Skeletal muscle tissue (tissue), 3 donors: ENCODE measurements at regions not wholly inside any gene's neighbourhood (a gene's known extent, or its start where the extent isn't known, plus 50 kb on each side); places are given as distances from the start of the nearest gene placed in this dataset.

Experiments
- H3K27ac ChIP-seq: one replicate; pipeline ENCODE4 v1.7.0; 2013; ENCODE audit warnings: mild to moderate bottlenecking, low read depth, low read length, inconsistent platforms
- H3K27me3 ChIP-seq, 3 donors: one replicate each; pipeline ENCODE4 v1.7.0; 2013; ENCODE audit warnings: low read length in 3 of 3; ENCODE audit not compliant: control insufficient read depth in 3 of 3, insufficient read depth in 3 of 3
- H3K36me3 ChIP-seq, 3 donors: one replicate each; pipeline ENCODE4 v1.7.0; 2013; ENCODE audit warnings: low read length in 3 of 3; ENCODE audit not compliant: control insufficient read depth in 3 of 3, insufficient read depth in 3 of 3
- H3K4me1 ChIP-seq, 3 donors: one replicate each; pipeline ENCODE4 v1.7.0; 2013; ENCODE audit warnings: low read length in 3 of 3, mild to moderate bottlenecking in 3 of 3; ENCODE audit not compliant: control insufficient read depth in 3 of 3, insufficient read depth in 3 of 3
- H3K4me3 ChIP-seq, 3 donors: one replicate each; pipeline ENCODE4 v1.7.0; 2013; ENCODE audit warnings: low read length in 3 of 3
- H3K9ac ChIP-seq, 3 donors: one replicate each; pipeline ENCODE4 v1.7.0; 2013; ENCODE audit warnings: low read length in 3 of 3, mild to moderate bottlenecking in 3 of 3, moderate library complexity in 2 of 3, low read depth in 1 of 3
- H3K9me3 ChIP-seq, 3 donors: one replicate each; pipeline ENCODE4 v1.7.0; 2013; ENCODE audit warnings: low read length in 3 of 3; ENCODE audit not compliant: control insufficient read depth in 3 of 3
- donor health status: Osteomylitis.

DNA sequence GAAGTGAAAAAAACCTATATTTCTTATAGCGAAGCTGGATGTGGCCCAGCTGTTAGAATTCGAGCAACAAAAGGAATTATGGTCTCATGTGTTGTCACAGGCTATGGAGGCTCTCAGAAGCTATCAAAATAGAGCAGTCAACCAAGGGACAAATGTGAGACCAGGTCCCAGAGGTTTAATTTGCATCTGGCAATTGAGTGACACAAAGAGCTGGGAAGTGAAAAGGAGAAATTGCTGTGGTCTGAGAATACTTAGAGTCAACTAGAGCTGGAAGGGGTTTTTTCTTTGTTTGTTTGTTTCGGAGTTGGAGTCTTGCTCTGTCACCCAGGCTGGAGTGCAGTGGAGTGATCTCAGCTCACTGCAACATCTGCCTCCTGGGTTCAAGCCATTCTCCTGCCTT is 61.3 kb upstream of the SMAD3 start:
- no peaks in the 10 kb centered on the region for H3K4me1 ChIP-seq
- H3K27ac ChIP-seq, result no peak overlapping the region
- H3K27me3 ChIP-seq, result no peaks in the 10 kb centered on the region
- H3K4me3 ChIP-seq, result no peak overlapping the region
- H3K9ac ChIP-seq, result no peak overlapping the region
- H3K36me3 ChIP-seq, result no peaks in the 10 kb centered on the region
- no peaks in the 10 kb centered on the region for H3K9me3 ChIP-seq

DNA sequence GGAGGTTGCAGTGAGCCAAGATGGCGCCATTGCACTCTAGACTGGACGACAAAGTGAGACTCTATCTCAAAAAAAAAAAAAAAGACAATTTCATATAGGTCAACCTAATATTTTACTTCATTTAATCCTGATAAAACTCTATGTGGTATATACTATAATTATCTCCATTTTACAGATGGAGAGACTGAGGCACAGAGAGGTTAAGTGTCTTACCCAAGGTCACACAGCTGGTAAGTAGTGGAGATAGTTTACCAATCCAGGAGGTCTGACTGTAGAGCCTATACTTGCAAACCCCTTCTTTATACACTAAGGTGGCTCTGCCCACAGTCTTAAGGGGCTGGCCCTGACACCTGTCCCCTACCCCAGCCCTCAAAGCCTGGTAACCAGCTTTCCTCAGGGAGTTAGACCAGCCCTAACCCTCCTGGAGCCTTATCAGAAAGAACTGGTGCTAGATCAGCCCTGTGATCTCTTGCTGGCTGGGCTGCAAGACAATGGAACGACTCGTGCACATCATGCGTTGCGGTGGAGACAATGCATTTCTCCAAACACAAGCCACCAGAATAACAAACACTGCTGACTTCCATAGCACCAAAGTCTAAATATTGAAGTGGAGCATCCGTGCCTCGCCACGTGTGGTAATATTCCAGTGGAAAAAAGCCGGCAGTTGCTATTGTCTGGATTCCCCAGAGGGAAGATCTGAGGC is 60.0 kb upstream of the SMAD3 start:
- Histone ChIP-seq H3K4me3 (no peak overlapping the region), H3K4me1 (no peaks in the 10 kb centered on the region), H3K9me3 (no peaks in the 10 kb centered on the region), H3K9ac (no peak overlapping the region), H3K27ac (no peak overlapping the region), H3K27me3 (no peaks in the 10 kb centered on the region), H3K36me3 (no peaks in the 10 kb centered on the region)

DNA sequence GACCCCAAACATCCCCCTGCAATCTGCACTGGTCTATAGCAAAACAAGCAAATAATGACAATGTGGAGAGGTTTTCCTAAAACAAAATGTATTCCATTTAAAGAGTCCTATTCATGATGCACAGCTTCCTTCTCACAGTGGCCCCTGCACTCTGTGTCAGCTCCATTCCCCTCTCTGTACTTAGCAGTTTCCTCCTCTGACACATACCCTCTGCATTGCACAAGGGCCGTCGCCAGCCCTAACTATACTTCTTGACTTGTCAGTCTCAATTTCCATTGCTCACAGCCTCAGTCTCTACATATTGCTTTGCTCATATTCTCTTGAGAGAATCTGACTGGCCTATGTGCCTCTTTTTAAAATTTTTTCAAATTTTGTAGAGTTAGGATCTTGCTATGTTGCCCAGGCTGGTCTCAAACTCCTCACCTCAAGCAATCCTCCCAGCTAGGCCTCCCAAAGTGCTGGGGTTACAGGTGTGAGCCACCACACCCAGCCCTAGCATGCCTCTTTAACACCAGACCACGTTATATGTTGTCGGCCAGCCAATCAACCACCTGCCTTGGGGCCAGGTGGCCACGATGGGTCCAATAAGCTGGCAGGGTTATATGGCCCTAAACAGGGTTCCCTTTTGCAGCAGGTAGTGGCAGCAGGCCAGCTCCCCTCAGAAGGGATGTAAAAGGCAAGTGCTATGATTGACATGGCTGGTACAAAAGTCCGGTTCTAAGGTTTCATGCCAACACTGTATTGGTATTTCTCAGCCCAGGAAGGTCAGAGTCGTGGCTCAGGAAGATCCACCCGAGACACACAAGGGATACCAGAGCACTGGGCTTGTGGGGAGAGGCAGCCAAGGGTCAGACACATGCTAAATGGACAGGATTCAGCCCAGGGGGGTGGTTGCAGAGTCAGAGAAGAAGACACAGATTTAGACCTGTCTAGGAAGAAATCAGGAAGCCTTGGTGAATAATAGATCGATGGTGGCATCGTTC is 59.0 kb upstream of the SMAD3 start:
- Histone ChIP-seq H3K9ac (no peak overlapping the region), H3K27me3 (no peaks in the 10 kb centered on the region), H3K4me1 (no peaks in the 10 kb centered on the region), H3K9me3 (no peaks in the 10 kb centered on the region), H3K4me3 (no peak overlapping the region), H3K36me3 (no peaks in the 10 kb centered on the region), H3K27ac (no peak overlapping the region)

DNA sequence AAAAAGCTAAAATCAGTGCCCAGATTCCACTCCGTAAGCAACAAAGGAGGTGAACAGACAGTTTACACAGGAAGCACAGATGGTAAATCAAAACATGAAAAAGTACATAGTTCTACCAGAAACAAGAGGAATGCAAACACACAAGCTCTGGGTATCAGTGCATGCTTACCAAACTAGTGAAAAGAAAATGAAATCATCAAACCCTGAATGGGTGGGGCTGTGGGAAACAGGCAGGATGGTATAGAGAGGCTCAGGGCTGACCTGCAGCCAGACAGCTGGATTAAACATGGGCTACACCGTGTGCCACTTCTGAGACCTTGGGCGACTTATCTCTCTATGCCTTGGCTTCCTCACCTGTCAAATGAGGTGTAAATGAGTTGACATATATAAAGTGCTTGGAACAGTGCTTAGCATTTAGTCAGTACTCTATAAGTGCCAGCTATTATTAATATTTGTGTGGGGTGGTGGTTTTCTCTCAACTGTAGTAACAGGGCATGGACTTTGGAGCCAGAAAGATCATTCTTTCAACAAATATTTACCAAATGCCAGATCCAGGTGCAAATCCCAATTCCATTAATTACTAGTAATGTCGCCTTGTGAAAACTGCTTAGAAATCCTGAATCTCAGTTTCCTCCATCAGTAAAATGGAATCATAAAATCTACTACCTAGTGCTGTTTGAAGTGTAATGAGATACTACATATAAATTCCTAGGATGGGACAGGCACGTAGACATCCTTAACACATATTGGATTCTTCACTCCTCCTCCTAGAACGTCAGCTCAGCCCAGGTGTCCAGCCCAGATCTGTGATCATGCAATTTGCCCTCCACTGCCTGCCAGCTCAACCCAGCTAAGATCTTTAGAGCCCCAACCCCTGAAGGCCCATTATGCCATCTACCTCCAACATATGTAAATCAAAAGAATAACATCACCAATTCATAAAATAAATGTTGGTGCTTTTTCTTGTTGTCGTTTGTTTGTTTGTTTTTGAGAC is 55.5 kb upstream of the SMAD3 start:
- Histone ChIP-seq H3K9ac (no peak overlapping the region), H3K4me1 (peaks cover 0 to 7% (median 0%) of the 10 kb centered on the region in 3 donors), H3K36me3 (no peaks in the 10 kb centered on the region), H3K27me3 (no peaks in the 10 kb centered on the region), H3K4me3 (no peak overlapping the region), H3K27ac (no peak overlapping the region), H3K9me3 (no peaks in the 10 kb centered on the region)

DNA sequence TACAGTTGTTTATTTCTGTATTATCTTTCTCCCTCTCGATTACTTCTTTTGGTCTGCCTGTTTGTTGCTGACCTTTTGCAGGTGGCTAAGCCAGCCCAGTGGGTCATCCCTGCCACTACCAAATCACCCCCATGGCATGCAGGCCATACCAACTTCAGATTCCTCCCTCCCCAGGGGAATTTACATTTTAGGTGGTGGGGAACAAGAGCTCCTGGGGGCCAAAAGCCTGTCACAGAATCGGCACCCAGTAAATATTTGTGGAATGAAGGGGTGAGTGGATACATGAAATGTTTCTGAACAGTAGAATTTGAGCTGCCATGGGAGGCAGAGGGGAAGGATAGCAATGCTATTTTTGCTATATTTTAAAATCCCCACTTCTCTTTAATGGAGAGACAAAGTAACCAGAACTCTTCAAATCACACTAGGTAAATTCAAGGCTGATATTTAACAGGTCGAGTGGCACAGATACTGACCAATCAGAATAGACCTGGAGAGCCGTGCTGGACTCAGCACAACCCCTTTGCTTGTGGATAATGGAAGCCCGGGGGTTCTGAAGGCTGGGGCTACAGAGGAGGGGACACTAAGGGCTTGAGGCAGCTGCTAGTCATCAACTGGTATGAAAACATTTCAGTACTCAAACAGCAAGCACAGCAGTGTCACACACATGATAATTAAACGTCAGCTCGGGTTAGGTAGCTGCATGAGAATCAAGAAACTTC is 54.3 kb upstream of the SMAD3 start:
- Histone ChIP-seq H3K27ac (no peak overlapping the region), H3K9ac (no peak overlapping the region), H3K4me3 (no peak overlapping the region), H3K9me3 (no peaks in the 10 kb centered on the region), H3K4me1 (peaks cover 0 to 7% (median 0%) of the 10 kb centered on the region in 3 donors), H3K27me3 (no peaks in the 10 kb centered on the region), H3K36me3 (no peaks in the 10 kb centered on the region)

DNA sequence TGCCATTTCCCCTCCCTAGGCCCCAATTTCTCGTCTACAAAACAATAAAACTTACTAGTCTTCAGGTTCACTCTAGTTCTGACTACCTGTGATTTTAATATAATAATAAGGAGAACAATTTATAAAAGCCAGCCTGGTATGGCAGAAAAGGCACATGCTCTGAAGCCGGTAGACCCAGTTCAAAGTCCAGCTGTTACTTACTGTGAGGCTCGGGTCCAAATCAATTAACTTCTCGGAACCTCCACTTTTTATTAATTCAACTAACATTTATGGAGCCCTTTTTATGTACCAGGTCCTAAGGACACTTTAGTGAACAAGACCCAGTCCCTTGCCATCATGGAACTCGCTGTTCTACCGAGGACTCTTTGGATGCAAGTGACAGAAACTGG is 53.8 kb upstream of the SMAD3 start:
- peaks cover 0 to 7% (median 0%) of the 10 kb centered on the region in 3 donors for H3K4me1 ChIP-seq
- no peak overlapping the region for H3K4me3 ChIP-seq
- H3K36me3 ChIP-seq, result no peaks in the 10 kb centered on the region
- no peak overlapping the region for H3K9ac ChIP-seq
- H3K27ac ChIP-seq, result no peak overlapping the region
- H3K9me3 ChIP-seq, result no peaks in the 10 kb centered on the region
- H3K27me3 ChIP-seq, result no peaks in the 10 kb centered on the region

DNA sequence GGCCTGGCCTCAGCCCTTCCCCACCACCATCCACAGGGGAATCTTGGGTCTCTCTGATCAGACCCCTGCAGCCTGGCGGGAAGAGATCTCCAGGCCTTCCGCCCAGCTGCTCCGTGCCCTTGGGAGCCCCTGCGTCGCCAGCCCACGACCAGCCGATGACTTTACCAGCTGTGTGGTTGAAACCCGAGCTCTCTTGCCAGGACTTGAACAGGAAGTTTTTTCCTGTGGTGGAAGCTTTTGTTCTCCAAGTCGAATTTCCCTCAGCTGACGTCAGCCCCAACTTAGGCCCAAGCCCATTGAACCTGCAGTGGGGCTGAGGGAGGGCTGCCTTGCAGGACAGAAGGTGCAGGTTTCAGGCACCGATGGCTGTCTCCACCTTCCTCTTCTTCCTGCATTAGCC is 51.7 kb upstream of the SMAD3 start:
- Histone ChIP-seq H3K27ac (no peak overlapping the region), H3K9ac (no peak overlapping the region), H3K4me1 (peaks cover 0 to 10% (median 0%) of the 10 kb centered on the region in 3 donors)

More for the DNA sequence above, 51.7 kb upstream of the SMAD3 start:
- Histone ChIP-seq H3K4me3 (no peak overlapping the region), H3K36me3 (no peaks in the 10 kb centered on the region), H3K27me3 (no peaks in the 10 kb centered on the region), H3K9me3 (no peaks in the 10 kb centered on the region)
